HG03520 (cell line): ENCODE measurements at regions not wholly inside any gene's neighbourhood (a gene's known extent, or its start where the extent isn't known, plus 50 kb on each side); places are given as distances from the start of the nearest gene placed in this dataset.

ENCODE experiments used
- ATAC-seq: cut with Tn5 transposase; IDR thresholded peaks from one replicate; pipeline ENCODE4 v1.9.1; 2021; ENCODE audit warnings: mild to moderate bottlenecking, moderate library complexity; ENCODE audit not compliant: unreplicated experiment

- no peak for ATAC-seq
Measured at GRCh38 chr5:32984851-32985610, 273.9 kb downstream of the NPR3 start.

DNA sequence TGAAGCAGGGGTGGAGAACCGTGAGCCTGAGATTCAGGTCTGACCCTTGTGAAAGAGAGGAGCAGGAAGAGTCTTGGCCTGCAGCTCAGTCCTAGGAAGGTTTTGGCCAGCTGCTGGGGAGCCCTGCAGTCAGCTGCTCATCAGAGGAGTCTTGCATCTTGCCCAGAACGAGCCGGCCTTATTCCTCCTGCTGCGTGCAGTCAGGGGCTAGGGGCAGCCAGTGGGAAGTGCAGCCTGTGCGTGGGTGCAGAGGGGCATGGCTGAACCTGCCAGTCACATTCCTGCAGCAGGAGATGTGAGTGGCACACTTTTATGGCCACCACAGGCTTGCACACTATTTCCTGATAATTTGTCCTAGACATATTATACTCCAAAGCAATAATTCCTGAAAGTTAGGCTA, 278.7 kb downstream of the NPR3 start:
- ATAC-seq = no peak

GRCh38 chr5:32990593-32991420, 279.7 kb downstream of the NPR3 start:
- ATAC-seq = no peak

DNA sequence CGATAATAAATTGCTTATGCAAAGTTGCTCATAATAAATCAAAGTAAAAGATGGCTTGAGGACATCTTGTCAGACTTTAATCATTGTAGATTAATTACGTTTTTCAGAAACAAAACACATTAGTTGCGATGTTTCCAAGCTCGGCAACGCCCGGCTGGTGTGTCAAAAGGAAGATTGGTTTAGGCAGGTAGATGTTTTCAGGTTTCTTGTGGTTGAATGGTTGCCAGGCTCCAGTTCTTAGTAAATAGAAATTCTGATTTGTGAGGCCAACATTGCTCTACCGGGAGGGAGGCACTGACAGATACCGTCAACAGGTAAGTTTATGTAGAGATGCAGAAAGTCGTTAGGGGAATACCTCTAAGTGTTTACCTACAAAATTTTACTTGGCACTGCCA, 280.3 kb downstream of the NPR3 start:
- ATAC-seq = no peak

DNA sequence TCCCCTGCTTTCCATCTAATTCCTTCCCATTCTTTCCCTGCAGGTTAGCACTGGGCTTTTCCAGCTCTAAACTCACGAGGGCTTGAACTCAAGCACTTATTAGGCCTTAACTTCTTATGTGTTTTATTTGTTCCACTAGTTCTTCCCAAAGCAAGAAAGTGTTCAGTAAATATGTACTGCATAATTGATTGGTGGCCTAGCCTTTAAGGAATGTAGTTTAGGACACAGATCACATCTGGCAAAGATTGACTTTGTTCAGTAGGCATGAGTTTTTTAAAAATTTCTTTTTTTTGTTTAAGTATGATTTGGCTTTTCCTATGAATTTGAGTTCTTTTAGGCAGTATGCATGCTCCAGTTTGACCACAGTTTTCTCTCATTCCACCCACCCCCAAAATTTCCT, 285.2 kb downstream of the NPR3 start:
- no peak for ATAC-seq

DNA sequence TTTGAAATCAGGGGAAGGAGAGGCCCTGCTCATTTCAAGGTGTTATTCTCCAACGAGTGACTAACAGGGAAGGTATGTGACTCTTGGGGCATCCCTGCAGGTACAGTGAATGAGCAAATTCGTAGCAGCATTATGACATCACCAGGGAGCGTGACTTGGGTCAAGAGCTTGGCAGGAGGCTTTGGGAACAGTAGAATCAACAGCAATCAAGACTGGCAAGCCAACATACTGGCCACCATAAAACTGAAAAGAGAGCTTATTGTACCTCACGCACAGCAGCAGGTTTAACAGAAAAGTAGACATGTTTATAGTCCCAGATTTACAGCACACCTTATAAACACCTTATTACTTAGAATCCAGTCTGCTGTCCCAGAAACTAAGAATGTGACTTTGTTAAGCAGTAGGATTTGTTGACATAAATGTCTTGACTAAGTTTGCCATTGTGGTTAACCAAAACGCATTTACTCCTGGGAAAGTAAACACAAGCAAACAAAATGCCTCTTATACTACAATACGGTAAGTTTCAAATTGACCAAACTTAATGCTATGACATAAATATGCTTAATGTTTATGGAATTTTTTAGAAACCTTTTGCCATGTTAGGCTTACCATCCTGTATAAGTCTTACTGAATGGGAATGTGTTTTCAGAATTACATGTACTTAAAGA, 297.8 kb downstream of the NPR3 start:
- no peak for ATAC-seq

GRCh38 chr5:33010846-33011245, 299.7 kb downstream of the NPR3 start:
- no peak for ATAC-seq

DNA sequence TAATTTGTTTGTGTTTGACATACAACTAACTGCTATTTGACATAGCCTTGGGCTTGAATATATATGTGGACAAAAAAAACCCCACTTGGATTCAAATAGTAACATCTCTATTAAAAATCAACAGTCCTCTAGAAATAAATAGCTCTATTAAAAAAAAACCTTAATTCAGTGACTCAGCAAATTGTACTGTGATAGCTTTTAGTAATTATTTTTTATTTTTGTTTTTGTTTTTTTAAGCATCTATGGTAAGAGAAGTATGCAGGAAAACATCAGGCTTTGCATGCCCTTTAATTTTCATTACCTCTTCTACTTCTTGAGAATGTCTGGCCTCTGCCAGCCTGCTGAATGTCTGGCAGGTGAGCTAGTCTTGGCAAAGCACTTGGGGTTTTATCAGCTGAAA, 300.7 kb downstream of the NPR3 start:
- no peak for ATAC-seq

- ATAC-seq = no peak
Measured at GRCh38 chr5:33023649-33024048, 312.5 kb downstream of the NPR3 start.

- ATAC-seq = no peak
Measured at GRCh38 chr5:33032271-33033070, 321.4 kb downstream of the NPR3 start.

GRCh38 chr5:33033516-33033915, 322.4 kb downstream of the NPR3 start:
- no peak for ATAC-seq

- ATAC-seq = no peak
Measured at GRCh38 chr5:33034777-33035176, 323.7 kb downstream of the NPR3 start.

- ATAC-seq = no peak
Measured at GRCh38 chr5:33035851-33036527, 324.9 kb downstream of the NPR3 start.

DNA sequence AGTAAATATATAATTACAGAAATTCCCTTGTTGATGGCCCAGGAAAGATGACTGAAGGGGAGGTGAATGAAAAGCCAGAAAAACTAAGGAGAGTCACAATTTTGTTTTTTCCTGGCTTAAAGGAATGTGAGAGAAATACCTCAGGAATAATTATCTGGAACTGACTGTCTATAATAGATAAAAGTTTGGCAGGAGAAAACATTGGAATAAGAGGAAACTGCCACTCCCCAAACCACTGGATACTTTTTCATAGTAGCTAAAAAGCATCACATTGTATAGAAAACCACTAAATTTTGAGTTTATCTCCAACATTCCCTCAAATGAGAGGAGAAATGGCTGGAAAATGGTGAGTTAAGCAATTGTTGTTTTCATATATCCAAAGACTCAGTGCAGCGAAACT, 326.0 kb downstream of the NPR3 start:
- ATAC-seq = no peak

DNA sequence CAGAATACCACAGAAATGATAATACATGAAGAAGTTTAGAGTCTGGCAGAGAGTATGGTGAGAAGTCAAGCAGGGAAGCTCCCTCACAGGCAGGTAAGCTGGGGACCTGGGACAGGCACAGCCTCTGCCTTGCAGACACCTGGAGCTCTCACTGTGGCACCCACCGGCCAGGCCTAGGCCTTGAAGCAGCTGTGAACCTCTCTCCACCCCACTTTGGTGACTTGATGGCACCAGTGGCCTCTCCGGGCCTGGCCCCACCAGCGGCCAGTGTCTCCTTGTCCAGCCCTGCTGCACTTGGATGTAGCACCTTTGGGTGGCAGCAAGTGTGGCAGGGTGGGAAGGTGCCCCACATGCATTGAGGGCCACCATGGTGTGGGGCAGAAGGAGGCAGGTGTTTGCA, 330.5 kb downstream of the NPR3 start:
- no peak for ATAC-seq

DNA sequence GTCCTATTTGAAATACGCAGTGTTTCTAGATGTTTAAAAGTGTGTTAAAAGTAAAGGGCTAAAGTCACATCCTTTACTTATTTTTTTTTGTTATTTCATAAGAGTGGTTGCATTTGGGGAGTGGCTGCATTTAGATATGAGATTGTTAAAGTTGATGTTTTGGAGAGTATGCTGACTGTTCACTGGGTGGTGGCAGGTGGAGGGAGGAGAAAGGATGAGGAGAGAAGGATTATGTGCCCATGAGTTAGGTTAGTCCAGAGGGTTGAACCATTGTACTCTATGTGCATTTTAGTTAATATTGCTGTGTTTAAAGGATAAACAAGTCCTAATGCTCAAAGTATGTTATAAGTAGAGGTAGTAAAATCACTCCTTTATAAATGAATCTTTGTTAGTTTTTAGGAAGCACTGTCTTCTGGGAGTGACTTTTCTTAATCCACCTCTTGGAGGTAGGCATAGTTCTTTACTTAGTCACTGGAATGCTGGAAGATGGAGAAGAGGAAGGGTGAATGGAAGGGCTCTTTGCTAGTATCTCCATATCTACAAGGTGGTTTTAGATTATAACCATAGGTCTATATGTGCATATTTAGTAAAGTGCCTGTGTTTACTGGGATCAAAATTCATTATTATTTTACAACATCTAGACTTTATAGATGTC, 332.3 kb downstream of the NPR3 start:
- ATAC-seq = no peak

DNA sequence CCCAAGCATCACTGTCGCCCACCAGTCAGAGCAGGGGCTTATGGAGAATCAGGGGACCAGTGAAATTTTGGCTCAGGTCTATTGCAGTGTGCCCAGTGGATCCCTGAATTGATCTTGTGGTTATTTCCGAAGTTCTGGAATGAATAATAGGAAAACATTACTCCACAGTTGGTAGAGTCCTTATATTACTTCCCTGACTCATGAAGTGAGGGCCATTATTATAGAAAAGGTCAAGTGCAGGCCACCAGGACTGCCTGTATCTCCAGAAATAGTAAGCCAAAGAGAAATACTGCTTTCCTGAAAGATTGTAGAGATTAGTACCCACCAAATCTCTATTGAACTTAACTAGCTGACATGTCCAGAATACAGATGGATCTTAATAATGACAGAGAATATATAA, 335.0 kb downstream of the NPR3 start:
- no peak for ATAC-seq

GRCh38 chr5:33048315-33048714, 337.2 kb downstream of the NPR3 start:
- ATAC-seq = no peak

DNA sequence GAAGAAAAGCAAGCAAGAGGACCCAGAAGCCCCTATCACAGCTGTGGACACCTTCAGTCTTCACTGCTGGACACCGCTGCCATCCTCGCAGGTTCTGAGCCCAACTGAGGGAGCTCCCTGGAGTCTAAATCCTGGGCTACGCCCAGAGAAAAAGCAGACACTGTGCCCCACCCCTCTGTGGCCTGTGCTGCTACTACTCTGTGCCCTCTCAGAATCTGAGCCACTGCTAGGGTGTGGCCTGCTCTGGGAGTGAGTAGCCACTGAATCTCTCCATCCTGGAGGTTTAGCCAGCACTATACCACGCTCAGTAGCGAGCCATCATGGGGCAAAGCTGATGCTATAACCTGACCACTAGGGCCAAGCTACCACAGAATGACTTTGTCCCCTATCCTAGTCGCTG, 338.2 kb downstream of the NPR3 start:
- ATAC-seq = no peak

DNA sequence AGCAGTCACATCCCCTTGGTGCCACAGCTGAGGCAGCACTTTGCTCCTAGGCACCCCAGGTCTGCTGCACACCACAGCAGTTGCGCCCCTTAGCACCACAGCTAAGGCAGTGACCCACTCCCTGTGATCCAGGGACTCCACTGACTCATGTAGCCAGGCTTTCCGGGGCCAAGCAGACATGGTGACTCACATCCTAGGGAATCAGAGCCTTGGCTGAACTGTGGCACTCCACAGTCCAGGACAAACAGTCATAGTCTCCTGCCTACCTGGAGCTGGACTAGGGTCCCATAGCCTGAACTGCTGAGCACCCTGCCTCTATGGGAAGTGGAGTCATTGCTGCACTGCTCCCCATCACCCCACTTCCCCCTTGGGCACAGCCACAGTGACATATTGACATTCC, 338.7 kb downstream of the NPR3 start:
- ATAC-seq = no peak
